Fibroblast of mammary gland (primary cell): ENCODE measurements at regions not wholly inside any gene's neighbourhood (a gene's known extent, or its start where the extent isn't known, plus 50 kb on each side); places are given as distances from the start of the nearest gene placed in this dataset.
"Not testable (repeated sequence)": the region's sequence is repeated elsewhere in the genome, so short reads cannot be mapped to it uniquely, and the experiment has no call there.

Source experiments
- DNase-seq: peaks from one replicate; pipeline ENCODE4 v3.0.0-alpha.2; 2010; ENCODE audit warnings: low read depth
- H3K4me3 ChIP-seq: 2 replicates; pipeline ENCODE4 v1.5.1; 2011; ENCODE audit warnings: low read depth, mild to moderate bottlenecking, low read length, moderate library complexity; ENCODE audit not compliant: control insufficient read depth
- CTCF ChIP-seq: conservative IDR thresholded peaks from 2 replicates; pipeline ENCODE4 v1.5.1; 2011; ENCODE audit warnings: low read depth, low read length, inconsistent platforms; ENCODE audit not compliant: control insufficient read depth, insufficient read depth

- no peak overlapping the region for H3K4me3 ChIP-seq
- no peak for DNase-seq
- TF ChIP-seq CTCF: no peak
These were observed 1011.7 kb upstream of the GYPC start for GRCh38 chr2:125644257-125644656.

GRCh38 chr2:125652280-125652679, 1003.7 kb upstream of the GYPC start:
- no peak overlapping the region for H3K4me3 ChIP-seq
- TF ChIP-seq CTCF: no peak
- DNase-seq: no peak

GRCh38 chr2:125654226-125654625, 1001.7 kb upstream of the GYPC start:
- no peak for TF ChIP-seq CTCF
- no peak overlapping the region for H3K4me3 ChIP-seq
- DNase-seq: no peak

- TF ChIP-seq CTCF: no peak
- no peak overlapping the region for H3K4me3 ChIP-seq
- DNase-seq: no peak
These were observed 999.8 kb upstream of the GYPC start for GRCh38 chr2:125656190-125656589.

GRCh38 chr2:125658583-125658982, 997.4 kb upstream of the GYPC start:
- H3K4me3 ChIP-seq: no peak overlapping the region
- no peak for TF ChIP-seq CTCF
- no peak for DNase-seq

- not testable (repeated sequence) for H3K4me3 ChIP-seq, DNase-seq
These were observed 995.6 kb upstream of the GYPC start for GRCh38 chr2:125660369-125660768.

- no peak for DNase-seq
- TF ChIP-seq CTCF: no peak
- H3K4me3 ChIP-seq: no peak overlapping the region
These were observed 988.3 kb upstream of the GYPC start for GRCh38 chr2:125667630-125668029.

GRCh38 chr2:125679903-125680302, 976.1 kb upstream of the GYPC start:
- no peak overlapping the region for H3K4me3 ChIP-seq
- no peak for DNase-seq
- no peak for TF ChIP-seq CTCF
